Muscle layer of colon (tissue), 2 donors: ENCODE measurements at regions not wholly inside any gene's neighbourhood (a gene's known extent, or its start where the extent isn't known, plus 50 kb on each side); places are given as distances from the start of the nearest gene placed in this dataset.
"Not testable (repeated sequence)": the region's sequence is repeated elsewhere in the genome, so short reads cannot be mapped to it uniquely, and the experiment has no call there.

Experiments
- H3K27ac ChIP-seq: one replicate; pipeline ENCODE4 v1.7.0; 2013; ENCODE audit warnings: low read depth, mild to moderate bottlenecking, low read length, moderate library complexity
- H3K27me3 ChIP-seq, 2 donors: one replicate each; pipeline ENCODE4 v1.7.0; 2013; ENCODE audit warnings: low read length in 2 of 2, mild to moderate bottlenecking in 2 of 2; ENCODE audit not compliant: insufficient read depth in 2 of 2, control insufficient read depth in 1 of 2
- H3K36me3 ChIP-seq: one replicate; pipeline ENCODE4 v1.7.0; 2013; ENCODE audit warnings: mild to moderate bottlenecking, low read length; ENCODE audit not compliant: insufficient read depth
- H3K4me1 ChIP-seq: one replicate; pipeline ENCODE4 v1.7.0; 2013; ENCODE audit warnings: mild to moderate bottlenecking, low read length; ENCODE audit not compliant: insufficient read depth
- H3K4me3 ChIP-seq, 2 donors: one replicate each; pipeline ENCODE4 v1.7.0; 2013; ENCODE audit warnings: low read length in 2 of 2, low read depth in 1 of 2, mild to moderate bottlenecking in 1 of 2, moderate library complexity in 1 of 2
- H3K9ac ChIP-seq: one replicate; pipeline ENCODE4 v1.7.0; 2013; ENCODE audit warnings: low read length
- H3K9me3 ChIP-seq: one replicate; pipeline ENCODE4 v1.7.0; 2013; ENCODE audit warnings: mild to moderate bottlenecking, low read length
- donor health status: abdominal sarcoma.
- donor health status: Adenocarcinoma of cecum.

- H3K27me3 ChIP-seq, result no peaks in the 10 kb centered on the region
- H3K9me3 ChIP-seq, result no peaks in the 10 kb centered on the region
- H3K4me3 ChIP-seq, result peak overlapping the region; percentile 41 to 49
- H3K36me3 ChIP-seq, result no peaks in the 10 kb centered on the region
- no peaks in the 10 kb centered on the region for H3K4me1 ChIP-seq
- H3K27ac ChIP-seq, result no peak overlapping the region
- H3K9ac ChIP-seq, result no peak overlapping the region
Observed at GRCh38 chrX:45806410-45807121, 605.9 kb upstream of the DIPK2B start.

GRCh38 chrX:45804276-45804675 lies 603.6 kb upstream of the DIPK2B start:
- H3K27ac ChIP-seq, result no peak overlapping the region
- no peaks in the 10 kb centered on the region for H3K36me3 ChIP-seq
- H3K9ac ChIP-seq, result no peak overlapping the region
- H3K9me3 ChIP-seq, result no peaks in the 10 kb centered on the region
- H3K4me1 ChIP-seq, result no peaks in the 10 kb centered on the region
- H3K27me3 ChIP-seq, result no peaks in the 10 kb centered on the region
- H3K4me3 ChIP-seq, result no peak overlapping the region

GRCh38 chrX:45803383-45803921 lies 602.8 kb upstream of the DIPK2B start:
- H3K9me3 ChIP-seq, result no peaks in the 10 kb centered on the region
- H3K4me3 ChIP-seq, result no peak overlapping the region
- H3K27me3 ChIP-seq, result no peaks in the 10 kb centered on the region
- H3K9ac ChIP-seq, result no peak overlapping the region
- H3K27ac ChIP-seq, result no peak overlapping the region
- H3K36me3 ChIP-seq, result no peaks in the 10 kb centered on the region
- H3K4me1 ChIP-seq, result no peaks in the 10 kb centered on the region

- no peak overlapping the region for H3K27ac ChIP-seq
- H3K4me1 ChIP-seq, result no peaks in the 10 kb centered on the region
- no peaks in the 10 kb centered on the region for H3K27me3 ChIP-seq
- H3K9me3 ChIP-seq, result no peaks in the 10 kb centered on the region
- no peak overlapping the region for H3K9ac ChIP-seq
- H3K4me3 ChIP-seq, result no peak overlapping the region
- no peaks in the 10 kb centered on the region for H3K36me3 ChIP-seq
Observed at GRCh38 chrX:45801554-45801953, 600.9 kb upstream of the DIPK2B start.

- not testable (repeated sequence) for H3K9me3 ChIP-seq, H3K36me3 ChIP-seq, H3K27me3 ChIP-seq, H3K4me3 ChIP-seq, H3K4me1 ChIP-seq, H3K27ac ChIP-seq, H3K9ac ChIP-seq
Observed at GRCh38 chrX:45800746-45801453, 600.2 kb upstream of the DIPK2B start.

- Histone ChIP-seq H3K27ac (no peak overlapping the region), H3K4me1 (no peaks in the 10 kb centered on the region), H3K9ac (no peak overlapping the region), H3K9me3 (no peaks in the 10 kb centered on the region), H3K4me3 (no peak overlapping the region), H3K36me3 (no peaks in the 10 kb centered on the region), H3K27me3 (no peaks in the 10 kb centered on the region)
Observed at GRCh38 chrX:45799576-45799975, 598.9 kb upstream of the DIPK2B start.

- Histone ChIP-seq H3K36me3 (no peaks in the 10 kb centered on the region), H3K27me3 (no peaks in the 10 kb centered on the region), H3K9me3 (no peaks in the 10 kb centered on the region), H3K27ac (no peak overlapping the region), H3K4me1 (no peaks in the 10 kb centered on the region), H3K9ac (no peak overlapping the region), H3K4me3 (no peak overlapping the region)
Observed at GRCh38 chrX:45795546-45795945, 594.9 kb upstream of the DIPK2B start.

GRCh38 chrX:45794995-45795337 lies 594.3 kb upstream of the DIPK2B start:
- H3K4me1 ChIP-seq, result no peaks in the 10 kb centered on the region
- H3K36me3 ChIP-seq, result no peaks in the 10 kb centered on the region
- no peak overlapping the region for H3K9ac ChIP-seq
- H3K4me3 ChIP-seq, result no peak overlapping the region
- no peaks in the 10 kb centered on the region for H3K27me3 ChIP-seq
- no peaks in the 10 kb centered on the region for H3K9me3 ChIP-seq
- H3K27ac ChIP-seq, result no peak overlapping the region

GRCh38 chrX:45794323-45794994 lies 593.8 kb upstream of the DIPK2B start:
- no peak overlapping the region for H3K27ac ChIP-seq
- H3K4me3 ChIP-seq, result no peak overlapping the region
- H3K9ac ChIP-seq, result no peak overlapping the region
- H3K9me3 ChIP-seq, result no peaks in the 10 kb centered on the region
- no peaks in the 10 kb centered on the region for H3K36me3 ChIP-seq
- H3K4me1 ChIP-seq, result no peaks in the 10 kb centered on the region
- no peaks in the 10 kb centered on the region for H3K27me3 ChIP-seq

- Histone ChIP-seq H3K4me1 (no peaks in the 10 kb centered on the region), H3K36me3 (no peaks in the 10 kb centered on the region), H3K27me3 (no peaks in the 10 kb centered on the region), H3K27ac (no peak overlapping the region), H3K9ac (no peak overlapping the region), H3K4me3 (no peak overlapping the region), H3K9me3 (no peaks in the 10 kb centered on the region)
Observed at GRCh38 chrX:45788941-45789348, 588.3 kb upstream of the DIPK2B start.

GRCh38 chrX:45788315-45788714 lies 587.6 kb upstream of the DIPK2B start:
- H3K27me3 ChIP-seq, result no peaks in the 10 kb centered on the region
- no peaks in the 10 kb centered on the region for H3K4me1 ChIP-seq
- H3K9me3 ChIP-seq, result no peaks in the 10 kb centered on the region
- H3K4me3 ChIP-seq, result no peak overlapping the region
- H3K36me3 ChIP-seq, result no peaks in the 10 kb centered on the region
- H3K27ac ChIP-seq, result no peak overlapping the region
- H3K9ac ChIP-seq, result no peak overlapping the region
